ENCODE measurements at regions not wholly inside any gene's neighbourhood (a gene's known extent, or its start where the extent isn't known, plus 50 kb on each side); places are given as distances from the start of the nearest gene placed in this dataset.

GRCh38 chr10:131480861-131481260, 169.3 kb upstream of the TCERG1L start:
- H3K27ac ChIP-seq, result no peak overlapping the region
- no peaks in the 10 kb centered on the region for H3K27me3 ChIP-seq
- 9 to 14% methylated on average over 7 of the region's 7 CpGs for WGBS, 2 donors

DNA sequence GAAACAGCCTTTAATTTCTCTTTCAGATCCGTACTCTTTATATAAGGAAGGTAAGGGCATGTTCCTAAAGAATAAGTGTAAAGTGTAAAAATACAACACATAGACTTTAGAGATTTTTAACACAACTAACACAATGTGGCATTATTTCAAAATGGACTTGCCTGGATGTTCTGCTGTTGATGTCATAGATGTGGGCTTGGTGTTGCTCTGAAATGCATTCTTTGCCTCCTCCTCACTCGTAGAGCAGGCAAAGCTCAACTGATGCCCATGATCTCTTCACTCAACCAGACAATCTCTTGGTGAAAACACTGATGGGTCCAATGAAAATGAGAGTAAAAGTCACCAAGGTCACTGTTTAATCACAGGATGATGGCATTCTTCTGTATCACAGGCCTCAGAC, 174.2 kb upstream of the TCERG1L start:
- Histone ChIP-seq H3K27me3 (no peaks in the 10 kb centered on the region), H3K9me3 (no peaks in the 10 kb centered on the region), H3K4me1 (no peaks in the 10 kb centered on the region), H3K36me3 (no peaks in the 10 kb centered on the region), H3K4me3 (no peak overlapping the region), H3K27ac (peak overlapping the region in 2 of 4 donors; percentile 20 to 39)
- 26 to 36% methylated on average over 2 of the region's 2 CpGs for WGBS, 2 donors
- no peak for DNase-seq (ENCODE audit: low spot score in 2 of 2)
- TF ChIP-seq CTCF (IDR thresholded peaks at IDR 0.05), result no peak
- TF ChIP-seq POLR2A (IDR thresholded peaks at IDR 0.05), result no peak
- TF ChIP-seq EP300 (IDR thresholded peaks at IDR 0.05), result no peak

More at GRCh38 chr10:131480861-131481260, 169.3 kb upstream of the TCERG1L start:
- Histone ChIP-seq H3K36me3 (no peaks in the 10 kb centered on the region), H3K4me3 (no peak overlapping the region), H3K4me1 (no peaks in the 10 kb centered on the region), H3K9me3 (no peaks in the 10 kb centered on the region)
- no peak for DNase-seq (ENCODE audit: low spot score in 2 of 2)
- TF ChIP-seq POLR2A (IDR thresholded peaks at IDR 0.05) (no peak), EP300 (IDR thresholded peaks at IDR 0.05) (no peak), CTCF (IDR thresholded peaks at IDR 0.05) (no peak)

- DNase-seq (ENCODE audit: low spot score in 2 of 2), result no peak
- no peaks in the 10 kb centered on the region for H3K9me3 ChIP-seq
- H3K4me3 ChIP-seq, result no peak overlapping the region
- 85% methylated on average over 5 of the region's 5 CpGs for WGBS, 2 donors
- TF ChIP-seq EP300 (IDR thresholded peaks at IDR 0.05) (no peak), CTCF (IDR thresholded peaks at IDR 0.05) (no peak), POLR2A (IDR thresholded peaks at IDR 0.05) (no peak)
- H3K27ac ChIP-seq, result no peak overlapping the region
- H3K36me3 ChIP-seq, result no peaks in the 10 kb centered on the region
- no peaks in the 10 kb centered on the region for H3K4me1 ChIP-seq
- no peaks in the 10 kb centered on the region for H3K27me3 ChIP-seq
Measured at GRCh38 chr10:131487822-131488221, 176.3 kb upstream of the TCERG1L start.

GRCh38 chr10:131490991-131491594, 179.6 kb upstream of the TCERG1L start:
- no peaks in the 10 kb centered on the region for H3K27me3 ChIP-seq
- TF ChIP-seq CTCF (IDR thresholded peaks at IDR 0.05) (no peak), EP300 (IDR thresholded peaks at IDR 0.05) (no peak), POLR2A (IDR thresholded peaks at IDR 0.05) (no peak)
- no peaks in the 10 kb centered on the region for H3K36me3 ChIP-seq
- no peak overlapping the region for H3K4me3 ChIP-seq
- no peaks in the 10 kb centered on the region for H3K4me1 ChIP-seq
- 80 to 83% methylated on average over 6 to 9 of the region's 9 CpGs for WGBS, 2 donors
- no peak for DNase-seq (ENCODE audit: low spot score in 2 of 2)
- H3K27ac ChIP-seq, result no peak overlapping the region
- H3K9me3 ChIP-seq, result no peaks in the 10 kb centered on the region

GRCh38 chr10:131492211-131492857, 180.8 kb upstream of the TCERG1L start:
- H3K9me3 ChIP-seq, result no peaks in the 10 kb centered on the region
- TF ChIP-seq POLR2A (IDR thresholded peaks at IDR 0.05), result no peak
- TF ChIP-seq EP300 (IDR thresholded peaks at IDR 0.05), result no peak
- TF ChIP-seq CTCF (IDR thresholded peaks at IDR 0.05), result no peak
- H3K4me1 ChIP-seq, result no peaks in the 10 kb centered on the region
- WGBS, 2 donors, result 58 to 59% methylated on average over 9 of the region's 9 CpGs
- H3K27me3 ChIP-seq, result no peaks in the 10 kb centered on the region
- H3K4me3 ChIP-seq, result no peak overlapping the region
- DNase-seq (ENCODE audit: low spot score in 2 of 2), result no peak
- H3K36me3 ChIP-seq, result no peaks in the 10 kb centered on the region
- H3K27ac ChIP-seq, result no peak overlapping the region
